RCC 7860 (cell line): ENCODE measurements at regions not wholly inside any gene's neighbourhood (a gene's known extent, or its start where the extent isn't known, plus 50 kb on each side); places are given as distances from the start of the nearest gene placed in this dataset.

Source experiments
- DNase-seq: peaks from one replicate; pipeline ENCODE4 v3.0.0-alpha.2; 2015; ENCODE audit warnings: low spot score
- FAIRE-seq: peaks from 2 replicates; lab custom pipeline; 2012; peaks lifted over from hg19 to GRCh38; lab: Jason Lieb, UNC

- peak; percentile 4 for DNase-seq
Observed at GRCh38 chr4:179465131-179465797, 2023.0 kb upstream of the AGA start.

GRCh38 chr4:179467878-179468277 lies 2025.6 kb upstream of the AGA start:
- DNase-seq (no peak), FAIRE-seq (no peak)

More at GRCh38 chr4:179465131-179465797, 2023.0 kb upstream of the AGA start:
- FAIRE-seq = no peak

DNA sequence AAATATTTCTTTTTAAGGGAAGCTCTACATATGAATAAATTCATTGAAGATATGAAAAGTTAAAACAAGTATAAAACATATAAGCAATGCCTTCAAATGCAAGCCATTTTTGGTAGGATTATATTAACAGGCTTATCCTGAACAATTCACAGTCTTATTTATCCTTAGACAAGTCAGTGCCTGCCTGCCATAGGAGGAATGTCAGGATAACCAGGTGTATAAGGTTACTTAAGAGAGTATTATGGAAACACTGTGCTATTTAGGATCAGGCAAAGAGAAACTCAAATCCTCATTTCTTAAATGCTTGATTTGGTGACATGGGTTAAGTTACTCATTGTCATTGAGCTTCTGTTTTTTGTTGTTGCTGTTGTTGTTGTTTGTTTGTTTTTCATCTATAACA lies 2029.9 kb upstream of the AGA start:
- no peak for FAIRE-seq

DNA sequence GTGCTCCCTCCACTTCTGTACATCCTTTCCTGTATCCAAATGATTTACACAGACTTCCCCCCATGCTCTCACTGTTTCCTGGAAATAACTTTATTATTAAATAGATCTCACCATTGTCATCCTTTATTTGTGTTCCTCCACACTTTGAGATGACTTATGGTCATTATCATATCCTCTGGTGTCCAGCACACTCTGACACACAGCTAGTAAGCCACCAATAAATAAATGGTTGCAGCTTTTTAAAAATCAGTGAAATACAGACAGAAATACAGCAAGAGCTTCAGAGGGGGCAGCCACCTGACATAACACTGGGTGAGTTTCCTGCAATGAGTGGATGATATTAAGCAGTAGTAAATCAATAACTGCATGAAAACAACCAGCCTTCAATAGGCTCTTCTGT lies 2036.4 kb upstream of the AGA start:
- DNase-seq (no peak), FAIRE-seq (no peak)

More for the DNA sequence above, 2029.9 kb upstream of the AGA start:
- DNase-seq = no peak

- FAIRE-seq (no peak), DNase-seq (no peak)
Observed at GRCh38 chr4:179485781-179486180, 2043.5 kb upstream of the AGA start.

DNA sequence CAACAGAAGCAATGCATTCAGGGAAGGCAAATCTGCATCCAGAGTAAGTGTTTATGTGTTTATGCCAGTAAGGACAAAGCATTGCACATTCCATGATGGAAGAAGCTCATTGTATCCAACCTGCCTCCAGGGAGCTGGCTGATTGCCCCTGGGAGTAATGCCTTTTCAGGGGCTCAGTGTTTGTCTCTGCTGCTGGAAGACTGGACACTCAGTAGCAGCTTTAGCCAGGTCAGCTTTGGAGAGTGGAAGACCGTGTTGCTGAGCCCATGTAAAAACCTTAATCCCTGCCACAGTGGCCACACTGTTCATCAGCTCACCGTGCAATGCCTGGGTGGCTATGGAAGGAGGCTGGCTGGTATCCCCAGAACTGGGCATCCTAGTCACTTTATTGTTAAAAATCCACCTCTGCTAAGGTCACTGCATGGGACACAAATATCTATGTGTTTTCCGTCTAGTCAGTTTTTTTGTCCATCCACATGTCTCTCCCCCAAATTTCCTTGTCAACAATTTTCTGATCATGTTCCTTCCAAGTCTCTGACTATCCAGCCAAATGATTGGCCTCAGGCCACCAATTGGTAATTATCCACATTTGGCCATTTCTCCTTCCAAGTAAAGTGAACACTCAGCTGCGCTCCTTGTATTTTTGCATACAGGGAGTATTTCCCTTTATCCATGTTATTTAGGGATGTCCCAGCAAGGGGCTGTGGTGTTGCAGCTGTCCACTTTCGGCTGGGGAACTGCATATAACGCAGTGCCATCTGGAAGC lies 2044.5 kb upstream of the AGA start:
- DNase-seq = no peak
- FAIRE-seq = no peak

DNA sequence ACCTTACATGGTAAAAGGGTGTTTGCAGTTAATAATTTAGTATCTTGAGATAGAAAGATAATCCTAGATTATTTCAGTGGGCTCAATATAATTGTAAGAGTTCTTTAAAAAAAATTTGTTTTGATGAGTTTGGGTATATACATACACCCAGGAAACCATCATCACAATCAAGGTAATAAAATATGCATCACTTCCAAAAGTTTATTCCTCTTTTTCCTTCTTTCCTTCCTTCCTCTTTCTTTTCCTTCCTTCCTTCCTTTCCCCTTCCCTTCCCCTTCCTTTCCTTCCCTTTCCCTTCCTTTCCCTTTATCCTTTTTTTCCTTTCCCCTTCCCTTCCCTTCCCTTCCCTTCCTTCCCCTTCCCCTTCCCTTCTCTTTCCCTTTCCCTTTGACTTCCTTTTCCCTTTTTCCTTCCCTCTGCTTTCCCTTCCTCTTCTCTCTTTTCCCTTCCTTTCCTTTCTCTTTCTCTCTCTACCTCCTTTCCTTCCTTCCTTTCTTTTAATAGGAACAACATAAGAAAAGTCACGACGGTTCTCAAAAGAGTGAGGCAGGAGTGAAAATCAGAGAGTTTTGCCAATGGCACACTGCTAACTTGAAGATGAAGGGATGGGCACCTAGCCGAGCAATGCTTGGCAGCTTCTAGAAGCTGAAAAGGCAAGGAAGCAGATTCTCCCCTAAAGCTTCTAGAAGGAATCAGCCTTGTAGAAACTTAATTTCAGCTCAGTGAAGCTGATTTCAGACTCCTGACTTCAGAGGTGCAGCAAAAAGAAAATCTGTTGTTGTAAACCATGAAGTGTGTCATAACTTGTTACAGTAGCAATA lies 2050.2 kb upstream of the AGA start:
- FAIRE-seq (no peak), DNase-seq (no peak)

GRCh38 chr4:179503976-179504375 lies 2061.7 kb upstream of the AGA start:
- DNase-seq (no peak), FAIRE-seq (no peak)

DNA sequence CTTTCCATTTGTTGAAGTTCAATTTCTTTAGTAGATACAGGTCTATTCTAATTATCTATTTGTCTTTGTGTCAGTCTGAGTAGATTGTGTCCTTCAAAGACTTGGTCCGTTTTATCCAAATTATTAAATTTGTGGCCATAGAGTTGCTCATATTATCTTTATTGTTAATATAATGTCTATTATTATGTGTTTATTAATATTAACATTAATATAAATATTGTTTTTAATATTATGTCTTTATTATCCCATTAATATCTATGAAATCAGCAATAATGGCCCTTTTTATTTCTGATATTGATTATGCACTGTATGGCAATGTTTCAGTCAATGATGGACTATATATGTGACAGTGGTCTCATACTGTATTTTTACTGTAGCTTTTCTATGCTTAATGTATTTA lies 2067.3 kb upstream of the AGA start:
- FAIRE-seq (no peak), DNase-seq (no peak)

DNA sequence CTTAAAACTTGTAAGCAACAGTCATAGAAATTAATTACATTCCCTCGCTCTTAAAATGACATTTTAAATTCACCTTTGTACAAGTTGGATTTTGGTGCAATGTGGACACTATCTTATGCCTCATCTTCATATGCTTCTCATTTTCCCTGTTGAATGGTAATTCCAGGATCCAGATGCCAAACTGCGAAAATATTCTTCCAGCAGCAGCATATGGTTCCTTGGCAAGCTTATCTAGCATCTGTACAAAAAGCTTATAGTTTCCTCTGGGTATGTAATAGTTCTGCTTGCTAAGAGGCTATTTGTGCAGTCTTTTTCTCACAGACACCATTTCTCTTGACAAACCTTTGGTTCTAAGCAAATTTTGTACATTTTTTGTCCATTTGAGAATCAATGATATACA lies 2079.7 kb upstream of the AGA start:
- FAIRE-seq = no peak
- DNase-seq = no peak

- FAIRE-seq = no peak
- no peak for DNase-seq
Observed at GRCh38 chr4:179530958-179531357, 2088.7 kb upstream of the AGA start.

GRCh38 chr4:179536694-179537093 lies 2094.5 kb upstream of the AGA start:
- no peak for DNase-seq
- FAIRE-seq = no peak

DNA sequence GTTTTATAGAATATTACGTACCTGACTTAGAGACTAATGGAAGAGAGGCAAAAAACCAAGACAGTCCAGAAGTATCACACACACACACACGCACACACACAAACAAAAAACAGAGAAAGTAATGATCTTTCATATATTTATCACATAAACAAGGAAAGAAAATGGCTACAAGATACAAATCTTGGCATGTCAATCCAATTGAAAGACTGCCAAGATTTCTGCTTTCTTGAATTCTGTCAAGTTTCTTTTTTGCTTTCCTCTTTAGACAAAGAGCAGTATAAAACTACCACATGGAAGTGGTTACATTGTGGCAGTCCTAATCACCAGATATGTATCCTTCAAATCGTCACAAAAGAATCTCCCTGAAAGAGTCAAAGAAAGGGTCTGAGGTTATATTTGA lies 2097.4 kb upstream of the AGA start:
- FAIRE-seq (no peak), DNase-seq (no peak)

DNA sequence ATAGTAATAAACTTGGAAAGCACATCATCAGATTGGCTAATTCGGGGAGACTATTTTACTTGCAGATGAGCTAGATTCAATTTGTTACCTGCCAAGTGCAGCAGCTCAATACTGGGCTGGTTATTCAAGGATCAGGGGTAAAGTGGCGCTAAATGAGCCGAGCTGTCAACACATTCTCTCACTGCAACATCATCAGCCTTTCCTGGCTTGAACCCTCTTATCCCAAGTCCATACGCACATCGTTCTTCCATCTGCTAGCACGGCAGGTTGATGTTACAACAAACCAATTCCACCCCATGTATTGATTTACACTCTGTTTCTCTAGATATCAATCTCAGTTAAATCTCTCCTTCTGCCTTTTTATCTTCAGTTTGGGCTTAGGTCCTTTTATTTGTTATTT lies 2101.5 kb upstream of the AGA start:
- DNase-seq (no peak), FAIRE-seq (no peak)

GRCh38 chr4:179544496-179544895 lies 2102.3 kb upstream of the AGA start:
- FAIRE-seq (no peak), DNase-seq (no peak)

- FAIRE-seq (no peak), DNase-seq (no peak)
Observed at GRCh38 chr4:179552131-179552530, 2109.9 kb upstream of the AGA start.

DNA sequence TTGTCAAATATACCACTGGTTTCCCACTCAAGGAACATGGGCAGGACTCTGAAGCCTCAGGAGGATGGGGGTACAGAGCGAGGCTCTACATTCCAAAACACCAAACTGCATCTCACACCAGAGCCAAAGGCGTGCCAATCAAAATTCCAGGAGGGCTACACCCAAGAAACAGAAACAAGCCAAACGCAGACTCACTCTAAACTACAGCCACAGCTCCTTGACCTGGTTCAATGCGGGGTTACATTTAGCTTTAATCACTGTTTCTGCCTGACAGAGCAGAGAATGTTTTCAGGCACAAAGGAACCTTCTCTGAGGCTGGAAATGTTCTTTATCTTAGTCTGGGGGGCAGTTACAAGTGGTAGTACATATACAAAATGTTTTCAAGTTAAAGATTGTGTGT lies 2121.5 kb upstream of the AGA start:
- FAIRE-seq = no peak
- no peak for DNase-seq

- no peak for FAIRE-seq
- DNase-seq = no peak
Observed at GRCh38 chr4:179569549-179569948, 2127.3 kb upstream of the AGA start.

GRCh38 chr4:179582164-179582905 lies 2140.1 kb upstream of the AGA start:
- FAIRE-seq (no peak), DNase-seq (no peak)

DNA sequence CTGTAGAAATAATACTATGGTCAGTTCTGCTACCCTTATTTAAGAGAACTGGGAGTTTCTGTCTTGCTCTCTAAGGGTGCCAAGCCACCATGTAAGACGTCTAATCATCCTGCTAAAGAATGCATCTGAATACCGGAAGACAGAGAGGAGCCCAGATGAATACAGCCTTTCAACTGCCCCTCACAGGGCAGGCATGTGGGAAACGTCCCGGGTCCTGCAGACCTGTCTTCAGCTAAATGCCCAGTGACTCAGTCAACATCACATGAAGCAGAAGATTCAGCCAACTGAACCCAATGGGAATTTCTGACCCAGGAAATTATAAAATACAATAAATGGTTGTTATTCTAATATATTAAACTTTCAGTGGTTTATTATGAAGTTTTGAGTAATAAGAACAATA lies 2141.0 kb upstream of the AGA start:
- no peak for DNase-seq
- no peak for FAIRE-seq

DNA sequence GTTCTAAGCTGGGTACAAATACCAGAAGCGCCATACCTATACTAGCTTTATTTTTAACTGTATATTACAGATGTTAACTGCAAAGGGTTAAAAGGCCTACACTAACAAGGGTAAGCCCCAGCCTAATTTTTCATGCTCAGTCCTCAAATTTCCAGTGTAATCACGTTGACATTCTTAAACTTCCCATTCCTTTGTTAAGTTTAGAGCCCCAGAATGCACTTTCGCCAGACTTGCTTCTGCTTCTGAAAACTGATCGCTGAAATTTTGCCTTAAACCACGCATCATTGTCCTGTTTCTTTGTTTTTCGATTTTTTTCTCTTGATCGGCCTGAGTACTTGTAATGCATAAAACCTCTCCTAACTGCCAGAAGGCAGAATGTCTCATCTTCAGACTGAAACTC lies 2141.9 kb upstream of the AGA start:
- DNase-seq (no peak), FAIRE-seq (no peak)
